ENCODE measurements at regions not wholly inside any gene's neighbourhood (a gene's known extent, or its start where the extent isn't known, plus 50 kb on each side); places are given as distances from the start of the nearest gene placed in this dataset.
"Not testable (repeated sequence)": the region's sequence is repeated elsewhere in the genome, so short reads cannot be mapped to it uniquely, and the experiment has no call there.

DNA sequence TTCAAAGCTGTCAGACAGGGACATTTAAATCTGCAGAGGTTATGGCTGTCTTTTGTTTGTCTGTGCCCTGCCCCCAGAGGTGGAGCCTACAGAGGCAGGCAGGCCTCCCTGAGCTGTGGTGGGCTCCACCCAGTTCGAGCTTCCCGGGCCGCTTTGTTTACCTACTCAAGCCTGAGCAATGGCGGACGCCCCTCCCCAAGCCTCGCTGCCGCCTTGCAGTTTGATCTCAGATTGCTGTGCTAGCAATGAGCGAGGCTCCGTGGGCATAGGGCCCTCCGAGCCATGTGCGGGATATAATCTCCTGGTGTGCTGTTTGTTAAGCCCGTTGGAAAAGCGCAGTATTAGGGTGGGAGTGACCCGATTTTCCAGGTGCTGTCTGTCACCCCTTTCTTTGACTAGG is 787.0 kb upstream of the CRIM1 start:
- DNase-seq (ENCODE audit: low read depth in 2 of 2), result not testable (repeated sequence)

DNA sequence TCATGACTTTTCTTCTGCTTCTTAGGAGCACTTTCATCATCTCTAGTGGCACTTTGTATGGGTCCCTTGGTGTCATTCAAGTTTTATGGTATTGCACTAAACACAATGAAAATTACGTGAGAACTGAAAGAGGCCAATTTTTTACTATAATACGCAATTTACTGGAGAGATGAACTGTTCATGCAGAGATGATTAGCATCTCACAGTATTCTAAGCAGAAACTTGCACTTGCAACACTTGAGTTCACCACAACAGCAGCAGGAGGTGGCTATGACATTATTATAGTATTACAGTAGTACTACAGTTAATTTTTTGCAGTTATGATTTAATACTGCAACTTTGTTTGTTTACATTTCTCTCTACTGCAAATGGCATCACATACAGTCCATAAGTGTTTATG is 793.1 kb upstream of the CRIM1 start:
- DNase-seq (ENCODE audit: low read depth in 2 of 2), result no peak

DNA sequence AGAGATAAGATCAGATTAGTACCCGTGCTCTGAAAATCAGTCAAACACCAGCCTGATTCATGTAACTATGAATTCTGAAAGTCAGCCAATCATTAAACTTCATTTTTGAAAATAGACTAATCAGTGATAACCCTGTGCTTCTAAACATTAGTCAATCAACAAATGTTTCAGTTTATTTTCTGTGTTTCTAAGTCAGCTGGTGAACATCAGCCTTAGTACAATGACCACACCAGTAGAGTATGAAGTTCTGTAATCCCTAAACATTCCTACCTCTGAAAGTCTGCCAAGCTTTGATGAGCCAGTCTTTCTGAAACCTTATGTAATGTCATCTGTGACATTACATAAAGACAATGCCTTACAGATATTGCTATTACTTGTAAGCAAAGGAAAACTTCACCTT is 807.4 kb upstream of the CRIM1 start:
- DNase-seq (ENCODE audit: low read depth in 2 of 2), result no peak

DNA sequence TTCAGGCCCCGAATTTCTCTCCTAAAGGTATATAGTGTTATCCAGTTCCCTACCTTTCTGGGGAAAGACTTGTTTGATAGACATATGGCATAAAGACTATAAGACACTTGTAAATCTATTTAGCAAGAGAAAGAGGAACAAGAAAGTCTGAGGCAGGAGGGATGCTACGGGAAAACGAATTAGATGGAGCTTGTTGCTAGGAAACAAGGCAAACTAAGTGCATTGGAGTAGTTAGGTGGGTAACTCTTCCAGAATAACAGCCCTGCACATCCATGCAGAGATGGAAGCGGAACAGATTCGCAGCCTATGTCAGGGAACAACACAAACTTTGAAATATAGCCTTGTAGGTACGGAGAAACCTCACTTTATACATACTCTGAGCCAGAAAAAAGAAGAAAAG is 810.3 kb upstream of the CRIM1 start:
- no peak for DNase-seq (ENCODE audit: low read depth in 2 of 2)

DNA sequence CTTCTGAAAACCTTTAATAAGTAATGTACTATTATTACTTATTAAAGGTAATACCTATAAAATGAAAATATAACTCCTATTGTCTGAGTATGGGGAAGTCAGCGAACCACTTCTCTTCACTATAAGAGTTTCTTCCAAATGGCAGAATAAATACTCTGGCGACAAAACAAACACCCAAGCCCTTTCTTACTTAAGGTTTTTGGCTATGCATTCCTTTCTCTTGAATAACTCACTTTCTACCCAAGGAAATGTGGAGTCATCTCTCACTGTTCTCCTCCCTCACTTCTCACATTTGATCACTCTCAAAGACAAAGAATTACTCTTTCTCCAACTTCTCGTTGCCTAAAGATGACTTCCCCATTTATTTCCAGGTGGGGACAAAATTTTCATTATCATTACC is 816.8 kb upstream of the CRIM1 start:
- DNase-seq (ENCODE audit: low read depth in 2 of 2), result no peak

DNA sequence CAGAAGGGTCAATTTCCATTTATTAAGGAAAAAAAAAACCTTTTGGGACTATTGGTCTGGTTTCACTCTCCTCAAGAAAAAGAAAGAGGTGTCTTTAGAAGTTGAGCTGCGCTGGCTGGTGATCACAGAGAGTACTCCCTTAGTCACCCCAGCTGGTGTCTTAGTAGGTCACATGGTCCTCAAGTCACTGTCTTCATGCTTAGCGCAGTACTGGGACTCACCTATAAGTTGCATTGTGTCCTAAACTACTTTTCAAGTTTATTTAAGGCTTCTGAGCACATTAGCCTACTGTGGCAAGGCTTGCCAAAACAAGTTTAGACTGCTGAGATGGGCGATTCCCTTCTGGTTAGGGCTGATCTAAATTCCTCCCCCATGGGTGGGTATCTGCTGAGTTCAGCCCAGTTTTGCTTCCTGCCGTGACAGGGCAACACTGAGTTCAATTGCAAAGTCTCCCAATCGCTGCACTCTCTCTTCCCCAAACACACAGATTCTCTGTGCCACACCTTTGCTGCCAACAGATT is 824.9 kb upstream of the CRIM1 start:
- DNase-seq (ENCODE audit: low read depth in 2 of 2), result no peak

DNA sequence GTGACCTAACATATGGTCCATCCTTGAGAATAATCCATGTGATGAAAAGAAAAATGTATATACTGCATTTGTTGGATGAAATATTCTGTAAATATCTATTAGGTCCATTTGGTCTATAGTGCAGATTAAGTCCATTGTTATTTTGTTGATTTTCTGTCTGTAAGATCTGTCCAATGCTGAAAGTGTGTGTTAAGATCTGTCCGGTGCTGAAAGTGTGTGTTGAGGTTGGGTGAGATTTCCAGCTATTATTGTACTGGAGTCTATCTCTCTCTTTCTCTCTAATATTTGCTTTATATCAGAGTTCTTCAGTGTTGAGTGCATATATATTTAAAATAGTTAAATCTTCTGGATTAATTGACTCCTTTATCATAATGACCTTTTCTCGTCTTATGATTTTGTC is 828.8 kb upstream of the CRIM1 start:
- DNase-seq (ENCODE audit: low read depth in 2 of 2), result no peak

DNA sequence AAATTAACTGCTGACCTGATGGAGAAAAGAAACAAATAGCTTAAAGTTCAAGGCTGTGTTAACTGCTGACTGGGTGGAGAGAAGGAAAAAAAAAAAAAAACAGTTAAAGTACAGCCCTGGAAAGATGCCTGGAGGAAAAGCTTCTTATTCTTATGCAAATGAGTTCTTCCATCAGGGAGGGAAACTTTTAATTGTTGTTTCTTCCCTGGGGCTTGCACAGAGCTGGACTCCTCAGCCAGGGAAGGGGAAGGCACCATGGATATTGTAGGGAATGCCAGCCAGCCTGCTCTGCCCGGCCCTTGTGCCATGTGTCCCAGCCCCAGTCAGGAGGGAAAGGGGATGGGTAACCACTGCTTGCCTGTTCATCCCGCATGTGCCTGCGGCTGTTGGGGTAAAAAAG is 833.1 kb upstream of the CRIM1 start:
- DNase-seq (ENCODE audit: low read depth in 2 of 2), result no peak

DNA sequence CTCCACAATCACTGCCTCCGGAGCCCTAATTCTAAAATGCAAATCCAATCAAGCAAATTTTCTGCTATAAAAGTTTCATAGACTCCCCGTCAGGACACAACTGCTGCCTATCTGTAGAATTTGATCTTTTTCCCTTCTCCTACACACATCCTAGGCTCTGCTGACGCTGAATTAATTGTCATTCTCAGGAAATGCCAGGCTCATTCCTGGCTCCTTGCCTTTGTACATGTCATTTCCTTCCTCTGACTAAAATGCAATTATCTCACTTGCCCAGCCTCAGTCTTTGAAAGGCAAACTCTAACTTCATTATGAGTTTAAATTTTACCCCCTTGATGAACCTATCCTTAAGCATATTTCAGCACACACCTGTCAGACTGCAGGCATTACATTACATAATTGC is 844.9 kb upstream of the CRIM1 start:
- DNase-seq (ENCODE audit: low read depth in 2 of 2), result no peak

DNA sequence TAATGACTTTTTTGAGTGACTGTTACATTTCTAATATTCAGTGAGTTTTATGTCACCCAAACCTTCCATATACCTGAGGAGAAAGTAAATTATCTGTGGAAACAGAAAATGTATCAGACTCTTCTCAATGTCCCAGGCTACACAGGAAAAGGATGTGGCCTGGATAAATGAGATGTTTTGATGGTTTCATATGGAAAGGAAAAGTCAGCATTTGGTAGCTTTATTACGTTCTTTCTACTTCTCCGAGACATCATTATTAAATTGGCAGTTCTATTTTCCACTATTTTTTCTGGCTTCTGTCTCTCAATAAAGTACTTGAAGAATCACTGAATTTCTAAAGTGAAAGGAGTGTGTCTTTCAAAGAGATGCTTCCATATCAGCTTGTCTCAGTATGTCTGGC is 847.0 kb upstream of the CRIM1 start:
- DNase-seq (ENCODE audit: low read depth in 2 of 2), result no peak

DNA sequence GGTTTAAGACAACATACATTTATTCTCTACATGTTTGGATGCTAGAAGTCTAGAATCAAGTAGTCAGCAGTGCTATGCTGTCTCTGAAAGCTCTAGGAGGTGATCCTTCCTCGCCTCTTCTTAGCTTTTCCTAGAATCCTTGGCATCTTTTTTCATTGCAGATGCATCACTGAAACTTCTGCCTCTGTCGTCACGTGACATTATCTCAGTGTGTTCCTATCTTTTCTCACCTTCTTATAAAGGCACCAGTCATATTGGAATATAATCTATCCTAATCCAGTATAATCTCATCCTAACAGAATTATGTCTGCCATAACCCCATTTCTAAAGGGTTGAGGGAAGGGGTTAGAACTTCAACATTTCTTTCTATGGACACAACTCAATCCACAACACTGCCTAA is 851.2 kb upstream of the CRIM1 start:
- no peak for DNase-seq (ENCODE audit: low read depth in 2 of 2)

DNA sequence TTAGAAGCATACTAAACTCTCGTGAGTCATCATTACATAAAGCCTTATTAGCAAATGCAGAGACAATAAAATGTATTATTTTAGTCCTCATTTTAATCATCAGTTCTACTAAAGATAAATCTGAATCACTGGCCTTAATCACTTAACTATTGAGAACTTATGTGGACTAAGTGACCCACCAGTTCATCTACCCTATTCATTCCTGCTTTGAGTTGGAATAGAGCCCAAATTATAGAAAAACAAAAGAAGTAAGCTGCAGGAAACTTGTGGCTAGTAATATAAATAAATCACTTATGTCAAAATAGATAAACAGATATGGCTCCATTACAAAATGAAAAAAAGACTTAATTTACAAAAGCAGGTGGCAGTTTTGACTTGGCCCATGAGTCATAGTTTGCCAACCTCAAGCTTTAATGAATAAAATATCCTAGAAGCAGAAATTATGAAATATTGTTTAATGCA is 851.8 kb upstream of the CRIM1 start:
- DNase-seq (ENCODE audit: low read depth in 2 of 2), result no peak

DNA sequence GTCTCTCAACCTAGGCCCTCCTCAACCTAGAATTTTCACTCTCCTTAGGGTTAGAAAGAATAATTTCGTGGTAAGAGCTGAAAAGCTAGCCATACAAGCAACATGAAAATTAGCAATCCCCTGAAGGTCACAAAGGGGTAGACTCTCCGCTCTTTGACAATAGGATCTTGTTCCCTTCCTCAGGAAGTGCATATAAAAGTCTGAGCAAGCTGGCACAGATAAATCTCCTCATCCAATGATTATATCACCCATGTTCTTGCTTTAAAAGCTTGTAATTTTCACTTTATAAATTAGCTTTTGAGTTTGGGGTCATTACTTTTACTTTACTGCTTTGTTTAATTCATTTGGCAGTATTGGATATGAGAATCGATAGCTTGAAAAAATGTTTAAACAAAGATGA is 852.3 kb upstream of the CRIM1 start:
- no peak for DNase-seq (ENCODE audit: low read depth in 2 of 2)

DNA sequence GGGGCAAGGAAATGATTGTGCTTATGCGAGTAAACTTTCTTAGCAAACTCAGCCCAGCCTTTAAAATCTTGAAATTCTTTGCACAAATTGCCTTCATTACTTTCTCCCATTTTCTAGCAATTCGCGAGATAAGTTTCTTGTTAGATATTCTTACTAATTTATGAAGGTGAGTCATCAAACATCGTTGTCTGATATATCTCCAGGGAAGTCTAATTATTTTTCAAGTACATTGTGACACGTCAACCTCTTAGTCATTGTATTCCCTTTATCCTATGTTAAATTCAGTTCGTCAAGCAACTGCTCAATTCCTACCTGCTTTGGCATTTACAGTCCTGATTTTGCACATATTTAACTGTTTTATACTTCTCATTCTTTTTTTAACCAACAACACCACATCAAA is 854.5 kb upstream of the CRIM1 start:
- no peak for DNase-seq (ENCODE audit: low read depth in 2 of 2)

DNA sequence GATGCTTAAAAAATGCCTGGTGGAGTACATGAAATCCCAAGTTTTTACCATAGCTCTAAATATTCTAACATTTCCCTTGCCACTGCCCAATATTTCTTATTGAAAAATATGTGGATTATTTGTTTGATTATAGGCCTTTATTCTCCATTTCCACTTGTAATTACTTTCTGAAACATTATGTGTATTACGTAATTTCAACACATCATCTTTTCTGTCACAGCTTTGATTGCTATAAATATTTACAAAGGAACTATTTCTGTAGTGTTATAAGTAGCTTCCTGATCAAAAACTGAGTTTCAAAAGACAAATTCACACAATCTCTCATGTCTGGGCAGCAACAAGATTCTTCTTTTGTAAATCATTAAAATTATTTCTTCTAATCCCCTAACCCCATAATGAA is 859.6 kb upstream of the CRIM1 start:
- DNase-seq (ENCODE audit: low read depth in 2 of 2), result no peak

DNA sequence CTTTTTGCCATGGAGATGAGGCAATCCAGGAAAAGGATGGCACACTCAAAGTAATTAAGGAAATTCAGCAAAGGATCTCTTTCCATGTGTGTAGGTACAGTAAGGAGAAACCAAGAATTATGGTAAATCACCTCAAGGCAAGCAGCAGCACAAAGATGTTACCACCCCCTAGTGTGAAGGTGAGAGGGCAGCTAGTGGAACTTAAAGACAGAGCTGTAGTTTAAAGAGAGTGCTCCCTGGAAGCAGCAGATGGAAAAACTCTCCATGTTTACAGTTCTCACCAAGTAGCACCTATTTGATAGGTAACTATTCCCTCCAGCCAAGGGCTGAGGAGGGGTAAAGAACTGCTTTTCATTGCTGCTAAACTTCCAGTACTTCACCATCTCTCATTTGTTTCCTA is 860.4 kb upstream of the CRIM1 start:
- DNase-seq (ENCODE audit: low read depth in 2 of 2), result no peak

DNA sequence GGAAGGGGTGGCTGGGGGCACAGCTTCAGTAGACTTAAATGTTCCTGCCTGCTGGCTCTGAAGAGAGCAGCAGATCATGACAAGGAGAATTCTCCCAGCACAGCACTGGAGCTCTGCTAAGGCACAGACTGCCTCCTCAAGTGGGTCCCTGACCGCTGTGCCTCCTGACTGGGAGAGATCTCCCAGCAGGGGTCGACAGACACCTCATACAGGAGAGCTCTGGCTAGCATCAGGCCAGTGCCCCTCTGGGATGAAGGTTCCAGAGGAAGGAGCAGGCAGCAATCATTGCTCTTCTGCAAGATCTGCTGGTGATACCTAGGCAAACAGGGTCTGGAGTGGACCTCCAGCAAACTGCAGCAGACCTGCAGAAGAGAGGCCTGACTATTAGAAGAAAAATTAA is 877.5 kb upstream of the CRIM1 start:
- not testable (repeated sequence) for DNase-seq (ENCODE audit: low read depth in 2 of 2)

DNA sequence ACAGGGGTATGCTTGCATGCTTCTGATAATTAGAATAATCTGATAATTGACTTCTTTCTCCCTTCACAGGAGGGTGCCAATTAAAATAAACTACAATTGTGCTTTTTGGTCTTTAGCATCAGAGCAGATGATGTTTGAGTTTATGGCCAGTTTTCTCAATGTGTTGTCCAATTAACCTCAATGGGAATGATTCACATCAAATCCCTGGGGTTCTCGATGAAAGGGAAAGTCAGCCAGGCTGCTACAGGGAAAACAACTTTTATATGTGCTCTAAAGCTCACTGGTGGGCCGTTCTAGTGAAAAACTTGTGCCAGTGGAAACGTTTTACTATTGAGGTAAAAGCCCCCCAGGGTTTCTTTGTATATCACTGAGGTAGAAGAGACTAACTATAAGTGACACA is 887.3 kb upstream of the CRIM1 start:
- DNase-seq (ENCODE audit: low read depth in 2 of 2), result no peak

DNA sequence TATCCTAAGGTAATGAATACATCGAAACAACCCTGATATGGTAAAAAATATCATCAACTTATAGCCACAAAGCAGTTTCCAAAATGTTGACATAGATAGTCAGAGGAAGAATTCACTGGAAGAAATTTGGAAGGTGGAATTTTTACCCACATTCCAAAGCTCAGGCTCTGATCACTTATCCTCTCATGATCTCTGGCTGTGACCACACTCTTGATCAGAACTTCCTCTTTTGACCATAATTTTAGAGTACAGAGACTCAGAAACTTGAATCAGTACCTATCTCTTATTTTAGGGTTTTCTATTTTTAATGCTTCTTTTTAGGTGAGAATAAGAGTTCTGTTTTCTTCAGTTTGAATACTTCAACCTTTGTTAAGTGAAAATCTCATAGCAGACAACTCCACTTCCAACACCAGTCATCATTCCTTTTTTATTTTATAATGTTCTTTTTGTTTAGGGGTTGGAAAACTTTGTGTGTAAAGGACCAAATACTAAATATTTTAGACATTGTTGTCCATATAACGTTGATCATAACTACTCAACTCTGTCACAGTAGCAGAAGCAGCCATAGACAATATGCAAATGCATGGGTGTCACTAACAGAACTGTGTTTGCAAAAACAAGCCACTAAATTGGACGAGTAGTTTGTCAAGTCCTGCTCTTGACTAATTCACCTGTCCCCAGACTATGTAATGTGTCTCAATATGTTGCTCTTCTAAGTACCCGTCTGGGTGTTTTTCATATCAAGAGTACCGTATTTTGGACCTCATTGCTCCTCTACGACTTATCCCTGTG is 891.6 kb upstream of the CRIM1 start:
- DNase-seq (ENCODE audit: low read depth in 2 of 2), result no peak

DNA sequence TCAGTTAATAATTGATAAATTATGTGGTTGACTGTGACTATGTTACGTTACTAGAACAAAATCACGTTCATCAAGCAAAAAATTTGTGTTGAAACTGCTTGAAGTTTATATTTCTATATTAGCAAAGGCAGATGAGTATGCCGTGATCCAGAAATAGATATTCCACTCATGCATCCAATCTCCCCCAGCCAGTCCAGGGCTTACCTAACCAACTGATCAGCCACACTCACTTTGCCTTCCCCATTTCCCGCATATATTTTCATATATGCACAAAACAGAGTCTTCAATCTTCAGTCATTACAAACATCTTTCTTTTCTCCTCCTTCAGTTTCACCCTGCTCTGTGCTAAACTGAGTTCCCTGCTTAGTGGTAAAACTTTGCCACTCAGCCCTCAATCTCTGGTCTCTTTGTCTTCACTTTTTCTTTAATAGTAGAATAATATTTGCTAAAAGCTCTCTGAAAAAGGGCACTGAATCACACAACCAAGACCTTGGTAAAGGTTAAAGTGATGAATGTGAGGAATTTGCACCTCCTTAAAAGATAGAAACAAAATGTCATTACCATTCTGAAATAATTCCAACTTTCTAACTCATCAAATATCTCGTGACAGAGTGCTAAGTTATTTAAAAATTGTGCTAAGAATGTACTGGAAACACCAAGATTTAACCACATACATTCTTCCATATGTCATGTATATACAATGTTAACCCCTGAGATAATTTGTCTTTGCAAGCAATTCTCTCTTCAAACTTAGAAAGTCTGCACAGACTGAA is 893.2 kb upstream of the CRIM1 start:
- no peak for DNase-seq (ENCODE audit: low read depth in 2 of 2)

DNA sequence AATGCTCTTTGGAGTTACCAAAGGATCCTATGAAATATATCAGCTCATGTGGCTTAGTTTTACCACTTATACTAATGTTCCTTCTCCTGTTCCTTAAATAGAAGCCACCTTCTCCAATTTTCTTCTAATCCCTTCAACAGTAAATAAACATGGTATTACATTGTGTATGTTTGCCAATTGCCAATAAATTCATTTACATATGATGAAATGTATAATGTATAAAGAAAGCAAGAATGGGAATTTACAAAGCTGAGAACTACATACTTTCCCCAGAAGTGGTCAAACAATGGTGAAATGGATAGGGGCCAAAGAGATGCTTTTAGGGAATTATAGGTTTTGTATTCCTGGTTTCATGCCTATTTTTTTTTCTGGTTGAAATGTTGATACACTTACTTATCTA is 894.2 kb upstream of the CRIM1 start:
- no peak for DNase-seq (ENCODE audit: low read depth in 2 of 2)

DNA sequence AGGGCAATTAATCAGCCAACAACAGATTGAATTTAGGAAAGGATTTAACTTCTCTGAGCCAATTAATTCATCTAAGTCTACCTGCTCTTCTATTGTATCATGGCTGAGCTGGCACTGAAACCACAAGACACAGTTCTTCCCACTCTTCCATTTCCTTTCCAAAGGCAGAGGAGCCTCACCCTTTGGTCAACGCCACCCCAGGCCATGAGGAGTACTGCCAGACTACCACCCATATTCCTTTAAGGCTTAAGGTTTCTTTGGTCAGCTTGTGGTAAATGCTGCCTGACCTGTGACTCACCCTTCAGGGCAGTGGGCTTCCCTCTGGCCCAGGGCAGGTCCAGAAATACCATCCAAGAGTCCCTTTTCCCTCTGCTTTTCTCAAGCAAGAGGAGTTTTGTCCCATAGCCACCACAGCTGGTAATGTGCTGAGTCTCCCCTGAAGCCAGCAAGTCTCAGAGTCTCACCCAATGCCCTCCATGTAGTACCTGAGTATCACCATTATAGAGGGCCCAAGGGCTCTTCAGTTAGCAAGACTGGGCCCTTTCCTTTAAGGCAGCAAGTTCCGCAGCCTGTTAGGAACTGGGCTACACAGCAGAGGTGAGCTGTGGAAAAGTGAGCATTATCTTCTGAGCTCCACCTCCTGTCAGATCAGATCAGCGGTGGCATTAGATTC is 900.5 kb upstream of the CRIM1 start:
- DNase-seq (ENCODE audit: low read depth in 2 of 2), result no peak

DNA sequence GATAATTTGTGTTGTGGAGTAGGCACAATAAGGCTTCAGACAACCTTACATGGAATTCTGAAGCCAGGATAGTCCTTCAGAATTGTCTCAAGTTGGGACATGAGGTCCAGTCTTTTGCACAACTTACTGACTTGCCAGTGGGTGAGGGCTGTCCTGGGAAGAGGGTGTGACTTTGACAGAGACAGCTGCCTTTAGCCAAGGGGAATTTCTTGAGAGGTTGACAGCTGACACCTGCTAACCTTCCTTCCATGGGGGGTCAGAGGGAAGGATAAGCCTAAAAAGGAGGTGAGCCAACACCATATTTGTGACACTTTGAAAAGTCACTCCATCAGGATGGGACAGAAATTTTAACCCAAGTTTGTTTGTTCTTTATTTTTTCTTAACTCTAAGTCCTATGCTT is 907.8 kb upstream of the CRIM1 start:
- no peak for DNase-seq (ENCODE audit: low read depth in 2 of 2)

All from stimulated activated CD4-positive, alpha-beta T cell treated with anti-CD3 and anti-CD28 coated beads, Interleukin-15, amount 100 ng/mL, for 48 hours (primary cell).